H1 (cell line): ENCODE measurements at regions not wholly inside any gene's neighbourhood (a gene's known extent, or its start where the extent isn't known, plus 50 kb on each side); places are given as distances from the start of the nearest gene placed in this dataset.

Experiments
- SP4 ChIP-seq: IDR thresholded peaks from 2 replicates; pipeline ENCODE4 v1.6.1; 2012; ENCODE audit warnings: low read length, inconsistent platforms
- SUZ12 ChIP-seq: fragments of 200-600 bp; sonication (generic); IDR thresholded peaks from 2 replicates; pipeline ENCODE4 v1.6.1; 2012; ENCODE audit warnings: mild to moderate bottlenecking, inconsistent platforms, low read length, moderate library complexity, mixed read lengths

DNA sequence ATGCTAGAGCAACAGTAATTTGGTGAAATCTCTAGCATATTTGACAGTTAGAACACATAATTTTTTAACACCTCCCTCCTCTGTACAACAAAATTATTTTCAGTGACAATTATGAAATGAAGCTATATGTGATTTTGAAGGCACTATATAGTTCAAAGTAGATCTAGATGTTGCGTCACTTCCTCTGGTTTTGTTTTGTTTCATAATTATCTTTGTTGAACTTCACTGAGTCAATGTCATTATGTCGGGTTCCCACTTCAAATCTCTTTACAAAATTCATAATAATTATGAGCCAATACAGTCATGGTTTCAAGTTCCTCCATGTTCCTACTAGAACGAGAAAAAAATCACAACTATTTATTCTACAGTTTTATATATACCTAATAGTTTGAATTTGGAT is 254.8 kb upstream of the PLXNA2 start (continued):
- no peak for TF ChIP-seq SP4
- no peak for TF ChIP-seq SUZ12
